ENCODE measurements at regions not wholly inside any gene's neighbourhood (a gene's known extent, or its start where the extent isn't known, plus 50 kb on each side); places are given as distances from the start of the nearest gene placed in this dataset.
"Not testable (repeated sequence)": the region's sequence is repeated elsewhere in the genome, so short reads cannot be mapped to it uniquely, and the experiment has no call there.

GRCh38 chr12:129959889-129960288 is 56.1 kb upstream of the TMEM132D start:
- no peak for DNase-seq

- peak; percentile 94 for DNase-seq
Measured at GRCh38 chr12:129961091-129961490, 57.3 kb upstream of the TMEM132D start.

GRCh38 chr12:129961856-129962255 is 58.0 kb upstream of the TMEM132D start:
- DNase-seq, result no peak

GRCh38 chr12:129964300-129964699 is 60.5 kb upstream of the TMEM132D start:
- peak; percentile 34 for DNase-seq

GRCh38 chr12:129964826-129965457 is 61.1 kb upstream of the TMEM132D start:
- peak; percentile 94 for DNase-seq

GRCh38 chr12:129966146-129966995 is 62.5 kb upstream of the TMEM132D start:
- DNase-seq, result no peak

GRCh38 chr12:129971721-129972120 is 67.9 kb upstream of the TMEM132D start:
- no peak for DNase-seq

- no peak for DNase-seq
Measured at GRCh38 chr12:129973236-129973961, 69.6 kb upstream of the TMEM132D start.

- DNase-seq, result no peak
Measured at GRCh38 chr12:129984106-129984505, 80.3 kb upstream of the TMEM132D start.

- no peak for DNase-seq
Measured at GRCh38 chr12:129987841-129988240, 84.0 kb upstream of the TMEM132D start.

- no peak for DNase-seq
Measured at GRCh38 chr12:129994634-129995033, 90.8 kb upstream of the TMEM132D start.

- no peak for DNase-seq
Measured at GRCh38 chr12:129997239-129997638, 93.4 kb upstream of the TMEM132D start.

GRCh38 chr12:130004310-130004877 is 100.6 kb upstream of the TMEM132D start:
- not testable (repeated sequence) for DNase-seq

GRCh38 chr12:130007771-130008170 is 103.9 kb upstream of the TMEM132D start:
- no peak for DNase-seq

- DNase-seq, result no peak
Measured at GRCh38 chr12:130008241-130008640, 104.4 kb upstream of the TMEM132D start.

GRCh38 chr12:130009961-130010360 is 106.1 kb upstream of the TMEM132D start:
- no peak for DNase-seq

- no peak for DNase-seq
Measured at GRCh38 chr12:130011611-130012385, 108.0 kb upstream of the TMEM132D start.

- DNase-seq, result peak; percentile 88
Measured at GRCh38 chr12:130013771-130014484, 110.1 kb upstream of the TMEM132D start.

GRCh38 chr12:130014485-130014807 is 110.6 kb upstream of the TMEM132D start:
- DNase-seq, result peak; percentile 86

GRCh38 chr12:130016194-130016593 is 112.4 kb upstream of the TMEM132D start:
- no peak for DNase-seq

GRCh38 chr12:130016986-130017385 is 113.2 kb upstream of the TMEM132D start:
- no peak for DNase-seq
